Right renal cortex interstitium (tissue), 3 donors: ENCODE measurements at regions not wholly inside any gene's neighbourhood (a gene's known extent, or its start where the extent isn't known, plus 50 kb on each side); places are given as distances from the start of the nearest gene placed in this dataset.

Source experiments
- DNase-seq, 3 donors: peaks; one replicate each; pipeline ENCODE4 v3.0.0-alpha.2; 2013; ENCODE audit warnings: low read depth in 3 of 3, low spot score in 2 of 3

DNA sequence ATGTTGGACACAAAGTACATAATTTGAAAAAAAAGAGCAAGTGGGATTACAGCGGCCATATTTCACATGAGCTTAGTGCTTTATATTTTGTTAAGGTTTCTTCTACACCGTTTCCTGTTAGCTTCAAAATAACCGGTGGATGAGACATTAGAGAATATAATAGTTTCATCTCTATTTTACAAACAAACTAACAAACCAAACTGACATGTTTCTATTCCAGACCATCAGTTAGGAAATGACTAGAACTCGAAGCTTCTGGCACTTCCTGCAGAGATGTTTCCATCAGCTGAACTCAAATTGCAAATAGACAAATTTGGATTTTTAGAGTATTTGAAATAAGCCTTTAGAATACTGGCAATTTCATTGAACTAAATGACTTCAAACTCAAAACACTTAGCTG is 86.5 kb downstream of the MTRR start:
- no peak for DNase-seq

DNA sequence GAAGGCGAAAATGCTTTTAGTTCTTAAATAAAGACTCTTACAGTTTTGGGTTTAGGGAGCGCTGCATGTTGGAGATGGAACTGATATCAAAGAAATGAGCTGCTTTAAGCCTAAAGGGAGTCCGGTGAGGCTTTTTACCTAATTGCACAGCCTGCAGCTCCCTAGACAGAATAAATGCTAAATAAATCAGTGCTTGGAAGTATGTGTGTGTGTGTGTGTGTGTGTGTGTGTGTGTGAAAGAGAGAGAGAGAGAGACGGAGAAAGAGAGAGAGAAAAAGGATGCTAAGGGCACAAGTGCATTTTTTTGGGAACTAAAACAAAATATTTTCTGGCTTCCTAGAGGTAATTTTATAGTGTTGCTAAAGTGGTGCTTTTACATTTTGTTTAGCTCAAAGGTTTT is 88.4 kb downstream of the MTRR start:
- DNase-seq, result no peak

DNA sequence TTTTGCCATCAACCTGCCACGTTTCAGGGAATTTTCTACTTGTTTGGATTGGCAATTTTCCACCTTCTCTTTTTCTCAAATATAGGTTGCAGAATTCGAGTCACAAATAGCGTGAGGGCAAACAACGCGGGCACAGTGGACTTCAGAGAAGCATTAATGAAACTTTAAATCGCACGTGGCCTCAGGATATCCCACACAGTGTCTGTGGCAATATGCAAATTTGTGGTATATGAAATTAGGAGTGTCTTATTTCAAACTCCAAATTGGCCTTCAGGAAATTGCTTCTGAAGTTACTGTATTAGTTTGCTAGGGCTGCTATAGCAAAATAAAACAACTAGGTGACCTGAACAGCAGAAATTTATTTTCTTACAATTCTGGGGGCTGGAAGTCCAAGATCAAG is 91.2 kb downstream of the MTRR start:
- no peak for DNase-seq

DNA sequence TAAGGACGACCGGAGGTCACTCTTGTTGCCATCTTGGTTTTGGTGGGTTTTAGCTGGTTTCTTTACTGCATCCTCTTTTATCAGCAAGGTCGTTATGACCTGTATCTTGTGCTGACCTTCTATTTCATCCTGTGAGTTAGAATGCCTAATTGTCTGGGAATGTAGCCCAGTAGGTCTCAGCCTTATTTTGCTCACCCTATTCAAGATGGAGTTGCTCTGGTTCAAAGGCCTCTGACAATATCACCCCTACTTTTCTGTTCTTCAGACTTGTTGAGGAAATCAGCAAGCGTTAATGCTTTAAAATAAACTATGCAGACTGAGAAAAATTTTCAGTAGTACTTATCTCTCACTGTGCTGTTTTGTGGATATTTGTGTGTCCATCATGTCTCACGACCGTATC is 92.6 kb downstream of the MTRR start:
- no peak for DNase-seq

DNA sequence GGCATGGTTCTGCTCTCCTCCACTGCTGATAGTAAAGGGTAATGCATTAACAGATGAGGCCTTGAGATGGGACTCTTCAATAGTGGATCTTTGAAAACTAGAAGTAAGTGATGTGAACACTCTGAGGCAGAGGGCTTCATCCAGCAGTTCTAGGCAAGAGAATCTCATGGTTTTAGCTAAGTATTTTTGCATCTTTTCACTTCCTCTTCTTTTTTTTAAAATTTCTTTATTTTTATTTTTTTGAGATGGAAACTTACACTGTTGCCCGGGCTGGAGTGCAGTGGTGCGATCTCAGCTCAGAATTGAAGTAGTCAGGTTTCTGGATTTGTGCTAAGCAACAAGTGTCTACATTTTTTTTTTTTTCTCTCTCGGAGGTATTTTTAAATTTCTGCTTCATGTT is 101.9 kb downstream of the MTRR start:
- DNase-seq, result no peak

DNA sequence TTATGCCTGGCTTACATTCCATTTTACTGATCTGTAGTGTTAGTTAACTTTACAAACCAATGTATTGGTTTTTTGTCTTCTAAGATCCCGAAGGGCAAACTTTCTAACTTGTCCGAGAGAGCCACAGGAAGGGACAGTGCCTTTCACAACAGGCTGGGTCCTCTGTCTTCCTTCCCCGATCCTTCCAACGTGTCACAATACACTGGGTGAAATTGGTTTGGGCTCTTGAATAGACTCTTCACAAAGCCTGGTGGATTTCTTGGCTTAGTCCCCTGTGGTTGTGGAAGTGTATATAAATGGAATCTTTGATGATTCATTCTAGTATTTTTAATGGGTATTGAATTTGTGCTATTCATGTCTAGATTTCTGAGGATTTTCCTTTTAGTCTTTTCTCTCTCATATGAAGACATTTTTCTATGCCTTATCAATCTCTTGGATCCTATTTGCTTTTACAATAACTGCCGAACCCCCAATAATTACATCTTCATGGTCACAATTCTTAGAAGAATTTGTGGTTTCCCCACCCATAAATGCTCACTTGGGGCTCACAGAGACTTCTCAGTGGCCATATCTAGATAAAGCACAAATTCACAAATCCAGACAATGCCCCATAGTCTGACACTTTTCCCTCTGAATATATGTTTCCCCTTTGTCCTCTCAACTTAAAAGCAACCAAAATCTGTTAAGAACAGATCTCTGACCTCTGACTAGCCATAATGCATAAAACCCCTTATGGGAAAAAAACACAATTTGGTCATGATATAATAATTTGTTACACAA is 107.7 kb downstream of the MTRR start:
- DNase-seq, result no peak

DNA sequence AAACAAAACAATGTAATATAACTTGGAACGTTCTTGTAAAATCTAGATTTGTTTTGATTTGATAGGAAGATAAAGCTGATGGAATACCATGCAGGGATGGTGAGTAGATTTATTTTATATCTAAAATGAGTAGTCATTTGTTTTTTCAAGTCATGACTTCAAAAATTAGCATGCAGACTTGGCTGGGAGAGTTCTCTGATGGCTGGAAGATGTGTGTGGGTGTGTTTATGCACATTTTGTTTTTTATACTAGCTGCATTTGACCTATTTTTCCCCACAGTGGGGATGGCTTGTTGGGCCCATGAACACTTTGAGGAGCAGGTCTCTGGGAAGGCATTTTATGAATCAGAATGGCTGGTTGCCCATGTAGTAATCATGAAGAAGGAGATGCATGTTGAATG is 109.2 kb downstream of the MTRR start:
- DNase-seq, result no peak

DNA sequence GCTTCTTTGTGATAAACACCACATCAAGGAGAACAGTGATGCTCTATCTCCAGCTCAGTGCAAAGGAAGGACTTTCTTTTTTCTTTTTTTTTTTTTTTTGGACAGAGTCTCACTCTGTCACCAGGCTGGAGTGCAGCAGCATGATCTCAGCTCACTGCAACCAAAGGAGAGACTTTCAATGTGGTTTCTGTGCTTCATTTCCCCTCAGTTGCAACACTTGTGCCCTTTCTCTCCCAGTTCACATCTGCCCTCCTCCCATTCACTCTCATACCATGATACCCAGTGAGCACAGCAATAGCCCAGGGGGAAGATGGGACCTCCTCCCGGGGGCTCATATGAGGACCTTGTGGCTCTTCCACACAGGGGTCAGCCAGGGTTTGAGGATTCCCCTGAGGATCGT is 110.0 kb downstream of the MTRR start:
- no peak for DNase-seq

DNA sequence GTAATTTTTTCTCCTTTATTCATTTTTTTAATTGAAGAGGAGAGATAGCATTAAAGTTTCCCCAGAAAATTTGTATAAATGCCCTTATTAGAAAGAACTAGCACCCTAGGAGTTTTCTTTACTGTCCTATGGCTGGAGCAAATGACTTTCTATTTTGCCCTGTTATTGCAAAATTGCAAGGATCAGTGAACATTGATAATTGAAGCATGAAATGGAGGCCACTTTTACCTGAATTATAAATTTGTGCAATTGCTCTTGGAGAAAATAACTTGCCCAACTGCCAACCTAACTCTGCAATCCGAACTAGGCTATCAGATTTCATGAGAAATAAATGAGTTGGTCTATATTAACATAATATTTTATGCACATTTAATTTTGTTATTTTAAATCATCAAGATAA is 111.9 kb downstream of the MTRR start:
- DNase-seq, result no peak

DNA sequence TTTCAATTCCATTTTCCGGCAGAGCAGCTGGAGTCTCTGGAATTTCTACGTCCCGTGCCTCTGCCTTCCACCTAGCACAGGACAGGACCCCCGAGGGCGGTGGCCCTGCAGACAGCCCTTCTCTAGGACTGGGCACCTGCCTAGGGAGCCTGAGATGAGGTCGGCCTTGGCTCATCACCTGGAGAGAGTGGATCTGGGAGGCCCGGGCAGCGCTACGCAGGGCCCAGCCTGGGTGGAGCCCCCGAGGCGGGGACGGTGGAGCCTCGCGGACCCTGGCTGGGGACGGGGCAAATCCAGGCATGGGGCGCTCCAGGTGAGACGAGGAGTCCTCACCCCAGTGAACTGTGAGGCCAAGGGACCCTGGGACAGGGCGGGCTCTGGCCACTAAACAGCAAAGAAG is 114.5 kb downstream of the MTRR start:
- DNase-seq, result no peak

DNA sequence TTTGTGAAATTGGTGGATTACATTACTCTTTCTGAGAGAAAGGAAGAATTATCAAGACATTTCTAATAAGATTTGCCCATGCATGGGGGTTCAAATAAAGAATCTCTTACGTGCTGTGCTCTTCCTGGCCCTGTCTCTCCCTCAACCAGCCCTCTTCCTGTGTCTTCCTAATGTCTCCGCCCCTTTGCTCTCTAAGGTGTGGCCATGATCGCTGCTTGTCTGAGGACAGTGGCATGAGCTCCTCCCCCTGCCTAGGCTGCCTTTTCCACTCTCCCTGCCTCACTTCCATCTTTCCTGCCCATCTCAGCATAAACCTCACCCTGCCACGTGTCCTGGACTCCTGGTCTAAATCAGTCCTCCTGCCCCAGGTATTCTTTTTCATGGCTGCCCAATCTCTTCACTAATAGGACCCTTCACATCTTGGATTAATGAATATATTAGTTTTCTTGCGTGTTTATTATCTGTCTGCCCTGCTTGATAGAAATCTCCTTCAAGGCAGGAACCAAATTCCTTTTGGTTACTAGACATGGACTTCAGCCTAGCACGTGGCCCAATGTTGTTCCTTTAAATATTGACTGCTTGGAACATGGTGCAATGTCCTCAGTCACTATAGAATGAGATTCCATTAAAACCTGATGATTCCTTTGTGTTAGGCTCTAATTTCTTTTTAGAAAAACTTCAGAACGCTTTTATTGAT is 122.3 kb downstream of the MTRR start:
- DNase-seq, result no peak

DNA sequence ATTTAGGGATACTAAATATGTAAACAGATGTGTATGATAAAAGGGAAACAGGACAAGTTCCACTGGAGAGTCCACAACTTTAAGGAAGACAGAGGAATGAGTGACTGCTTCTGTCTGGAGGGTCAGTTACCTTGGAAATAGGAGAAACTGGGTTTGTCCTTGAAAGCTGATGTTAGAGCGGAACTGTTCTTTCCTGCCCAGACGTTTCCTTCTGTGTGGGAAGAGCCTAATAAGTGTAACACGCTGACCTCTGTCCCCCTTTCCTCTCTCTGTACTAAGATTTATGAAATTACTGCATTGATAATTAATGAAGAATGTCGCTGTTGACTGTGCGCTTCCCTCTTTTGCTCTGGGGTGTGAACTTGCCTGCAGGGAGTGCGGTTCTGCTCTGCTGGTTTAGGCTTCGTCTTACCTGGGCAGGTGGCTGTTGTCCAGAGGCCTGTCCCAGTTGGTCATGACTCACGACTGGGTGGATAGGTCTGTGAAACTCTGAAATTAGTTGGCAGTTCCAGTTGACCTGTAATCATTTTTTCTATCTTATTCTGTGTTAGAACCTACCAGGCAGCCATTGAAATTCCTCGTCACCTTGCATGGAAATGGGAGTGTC is 126.8 kb downstream of the MTRR start:
- no peak for DNase-seq

DNA sequence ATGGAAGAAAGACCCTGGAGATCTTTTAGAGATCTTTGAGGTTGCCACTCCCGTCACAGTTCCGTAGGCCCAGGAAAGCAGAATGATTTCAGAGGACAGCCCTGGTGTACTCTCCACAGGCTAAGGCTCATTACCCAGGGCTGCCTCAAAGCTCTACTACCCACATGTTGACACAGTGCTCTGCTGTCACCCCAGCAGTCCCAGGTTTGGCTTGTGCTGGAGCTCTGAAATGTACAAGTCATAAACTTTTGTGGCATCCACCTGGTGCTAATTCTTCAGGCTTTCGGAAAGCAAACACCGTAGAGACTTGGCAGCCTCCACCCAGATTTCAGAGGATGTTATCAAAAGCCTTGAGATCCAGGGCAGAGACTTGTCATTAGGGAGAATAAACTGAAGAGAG is 136.5 kb downstream of the MTRR start:
- DNase-seq, result peak in 2 of 3 donors; percentile 2 to 30

DNA sequence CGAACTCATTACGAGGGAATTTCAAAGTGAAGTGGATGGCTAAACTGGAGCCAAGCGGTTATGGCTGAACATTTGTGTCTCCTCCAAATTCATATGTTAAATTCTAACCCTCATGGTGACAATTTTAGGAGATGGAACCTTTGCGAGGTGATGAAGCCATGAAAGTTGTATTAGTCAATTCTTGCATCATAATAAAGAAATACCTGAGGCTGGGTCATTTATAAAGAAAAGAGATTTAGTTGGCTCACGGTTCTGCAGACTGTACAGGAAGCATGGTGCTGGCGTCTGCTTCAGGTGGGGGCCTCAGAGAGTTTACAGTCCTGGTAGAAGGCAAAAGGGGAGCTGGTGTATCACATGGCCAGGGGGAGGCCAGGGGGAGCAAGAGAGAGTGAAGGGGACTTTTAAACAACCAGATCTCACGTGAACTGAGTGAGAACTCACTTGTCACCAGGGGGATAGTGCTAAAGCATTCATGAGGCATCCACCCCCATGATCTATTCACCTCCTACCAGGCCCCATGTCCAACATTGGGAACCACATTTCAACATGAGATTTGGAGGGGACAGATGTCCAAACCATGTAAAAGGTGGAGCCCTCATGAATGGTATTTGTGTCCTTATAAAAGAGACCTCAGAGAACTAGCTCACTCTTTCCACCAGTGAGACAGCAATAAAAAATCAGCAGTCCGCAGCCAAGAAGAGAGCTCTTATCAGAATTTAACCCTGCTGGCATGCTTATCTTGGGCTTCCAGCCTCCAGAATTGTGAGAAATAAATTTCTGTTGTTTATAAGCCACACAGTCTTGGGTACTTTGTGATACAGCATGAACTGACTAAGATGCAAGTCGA is 143.4 kb downstream of the MTRR start:
- no peak for DNase-seq

DNA sequence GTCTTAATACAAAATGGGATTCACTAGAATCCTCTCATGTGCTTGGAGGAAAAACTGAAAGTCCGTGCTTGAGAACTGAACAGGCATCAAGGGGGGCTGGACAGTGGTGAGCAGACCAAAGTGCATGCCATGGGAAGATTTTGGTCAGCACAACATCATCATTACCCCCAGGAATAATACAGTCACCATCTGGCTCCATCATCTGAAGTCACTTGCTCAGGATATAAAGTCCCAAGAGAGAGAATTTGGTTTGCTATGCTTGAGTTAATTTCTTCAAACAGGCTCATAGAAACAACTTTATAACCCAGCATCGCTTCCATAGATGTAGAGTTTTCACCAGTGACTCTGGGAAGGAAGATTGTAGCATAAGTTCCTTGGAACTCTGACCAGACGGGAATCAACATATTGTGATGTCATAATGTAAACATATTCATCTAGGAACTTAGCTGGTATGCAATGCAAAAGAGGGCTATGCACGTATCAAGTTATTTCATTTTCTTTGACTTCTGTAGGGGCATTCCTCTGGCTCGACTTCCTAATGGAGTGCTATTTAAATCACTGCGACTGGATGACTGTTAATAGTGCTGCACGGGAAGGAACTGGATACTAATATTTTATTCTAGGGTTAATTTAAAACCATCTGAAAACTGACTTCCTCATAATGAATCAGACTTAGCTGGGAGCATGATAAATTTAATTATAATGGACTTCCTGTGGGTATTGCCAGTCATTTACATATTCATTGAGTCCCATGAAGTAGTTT is 145.2 kb downstream of the MTRR start:
- no peak for DNase-seq

DNA sequence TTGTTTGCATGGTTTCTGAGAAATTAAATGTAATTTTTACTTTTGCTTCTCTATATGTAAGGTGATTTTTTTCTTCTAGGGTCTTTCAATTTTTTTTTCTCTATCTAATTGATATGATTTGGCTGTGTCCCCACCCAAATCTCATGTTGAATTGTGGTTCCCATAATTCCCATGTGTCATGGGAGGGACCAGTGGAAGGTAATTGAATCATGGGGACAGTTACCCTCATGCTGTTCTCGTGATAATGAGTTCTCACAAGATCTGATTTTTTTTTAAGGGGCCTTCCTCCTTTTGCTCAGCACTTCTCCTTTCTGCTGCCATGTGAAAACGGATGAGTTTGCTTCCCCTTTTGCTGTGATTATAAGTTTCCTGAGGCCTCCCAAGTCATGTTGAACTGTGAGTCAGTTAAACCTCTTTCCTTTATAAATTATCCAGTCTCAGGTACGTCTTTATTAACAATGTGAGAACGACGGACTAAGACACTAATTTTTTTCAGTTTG is 150.8 kb downstream of the MTRR start:
- DNase-seq, result no peak

DNA sequence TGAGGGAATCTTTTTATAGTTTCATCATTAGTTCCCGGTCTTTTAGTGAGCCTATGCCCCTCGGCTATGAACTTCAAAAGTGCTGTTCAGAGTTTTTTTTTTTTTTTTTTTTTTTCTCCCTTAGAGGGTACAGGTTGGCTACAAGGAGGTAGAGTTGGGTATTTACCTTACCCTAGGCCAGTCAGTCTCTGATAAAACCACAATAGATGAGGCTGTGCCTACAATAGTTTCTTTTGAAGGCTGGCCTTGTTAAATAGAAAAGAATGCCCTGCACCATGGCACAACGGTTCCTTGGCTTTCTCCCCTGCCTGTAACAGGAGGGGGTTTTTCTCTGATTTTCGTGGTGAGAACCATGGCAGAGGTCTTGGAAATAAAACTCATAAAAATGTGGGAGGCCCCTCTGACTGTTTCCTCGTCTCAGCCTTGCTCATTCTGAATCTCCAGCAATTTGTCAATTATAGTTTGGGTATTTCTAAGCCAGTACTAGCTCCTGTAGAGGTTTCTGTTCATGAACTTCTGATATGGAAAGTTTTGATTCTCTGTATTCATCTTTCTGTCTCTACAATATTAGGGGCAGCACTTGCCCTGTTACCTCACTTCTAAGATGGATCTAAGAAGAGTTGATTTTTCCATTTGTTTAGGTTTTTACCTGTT is 152.0 kb downstream of the MTRR start:
- no peak for DNase-seq

DNA sequence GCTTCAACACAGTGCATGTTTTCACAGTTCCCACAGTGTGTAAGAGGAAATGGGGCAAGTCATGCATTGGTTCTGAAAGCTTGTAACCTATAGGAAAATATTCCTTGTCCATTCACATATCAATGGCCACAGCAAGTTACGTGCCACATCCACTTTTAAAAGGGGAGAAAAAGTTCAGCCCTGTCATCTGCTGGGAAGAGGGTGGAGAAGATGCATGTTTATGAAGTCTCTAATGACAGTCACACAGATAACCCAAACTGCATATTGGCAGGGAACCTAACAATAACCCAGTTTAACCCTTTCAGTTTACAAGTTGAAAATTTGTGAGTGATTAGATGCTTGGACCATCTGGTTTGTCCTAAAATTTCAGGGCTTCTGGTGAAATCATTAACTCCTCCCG is 159.3 kb downstream of the MTRR start:
- no peak for DNase-seq

DNA sequence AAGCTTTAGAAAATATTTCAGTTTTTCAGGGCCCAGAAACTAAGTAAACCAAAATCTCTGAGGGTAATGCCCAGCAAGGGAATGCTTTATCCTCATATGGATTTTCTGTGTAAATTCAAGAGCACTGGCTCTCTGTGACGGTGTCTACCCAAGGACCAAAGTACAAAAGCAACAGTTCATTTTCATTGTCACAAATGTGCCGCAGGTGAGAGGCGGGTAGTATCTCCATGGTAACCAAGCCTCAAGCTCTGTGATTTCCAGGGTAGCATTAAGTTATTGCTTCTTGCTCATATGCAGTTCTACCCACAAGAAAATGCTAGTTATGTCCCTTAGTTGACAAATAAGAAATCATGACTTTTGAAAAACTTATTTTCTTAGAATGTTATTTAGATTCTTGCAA is 164.3 kb downstream of the MTRR start:
- no peak for DNase-seq

DNA sequence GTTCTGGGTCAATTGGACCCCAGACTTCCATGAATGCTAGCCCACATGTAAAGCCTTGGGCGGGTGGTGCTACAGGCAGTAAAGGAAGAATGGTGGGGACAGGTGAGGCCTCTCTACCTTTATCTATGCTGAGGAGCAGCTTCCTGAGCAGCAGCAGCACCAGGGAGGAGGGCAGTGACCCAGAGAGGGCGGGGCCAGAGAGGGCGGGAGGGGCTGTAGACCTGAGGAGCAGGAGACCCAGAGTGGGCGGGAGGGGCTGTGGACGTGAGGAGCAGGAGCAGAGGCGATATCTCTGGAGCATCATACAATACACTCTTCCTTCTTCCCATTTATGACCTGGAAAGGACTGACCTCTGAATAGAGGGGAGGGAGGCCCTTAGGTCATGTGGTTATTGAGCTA is 165.9 kb downstream of the MTRR start:
- DNase-seq, result no peak
